DMS153 treated with DMSO at 0.1 percent for 48 hours (cell line): ENCODE measurements at regions not wholly inside any gene's neighbourhood (a gene's known extent, or its start where the extent isn't known, plus 50 kb on each side); places are given as distances from the start of the nearest gene placed in this dataset.

ENCODE experiments used
- DNase-seq: peaks from one replicate; lab custom pipeline; 2025; ENCODE audit not compliant: unreplicated experiment; lab: John Stamatoyannopoulos, UW

GRCh38 chr6:119902681-119903080 is 553.1 kb upstream of the MAN1A1 start:
- DNase-seq: no peak

GRCh38 chr6:119896806-119897205 is 547.2 kb upstream of the MAN1A1 start:
- DNase-seq: no peak

GRCh38 chr6:119895626-119896025 is 546.1 kb upstream of the MAN1A1 start:
- DNase-seq: no peak

- no peak for DNase-seq
Observed at GRCh38 chr6:119894811-119895210, 545.2 kb upstream of the MAN1A1 start.

- no peak for DNase-seq
Observed at GRCh38 chr6:119891644-119892043, 542.1 kb upstream of the MAN1A1 start.

- DNase-seq: no peak
Observed at GRCh38 chr6:119891206-119891605, 541.6 kb upstream of the MAN1A1 start.

GRCh38 chr6:119890470-119890869 is 540.9 kb upstream of the MAN1A1 start:
- no peak for DNase-seq

GRCh38 chr6:119887666-119888065 is 538.1 kb upstream of the MAN1A1 start:
- DNase-seq: no peak

GRCh38 chr6:119881416-119881815 is 531.9 kb upstream of the MAN1A1 start:
- DNase-seq: no peak

- DNase-seq: no peak
Observed at GRCh38 chr6:119880840-119881239, 531.3 kb upstream of the MAN1A1 start.

GRCh38 chr6:119879731-119880130 is 530.2 kb upstream of the MAN1A1 start:
- DNase-seq: no peak

- no peak for DNase-seq
Observed at GRCh38 chr6:119874381-119874780, 524.8 kb upstream of the MAN1A1 start.

GRCh38 chr6:119873107-119873506 is 523.5 kb upstream of the MAN1A1 start:
- DNase-seq: no peak

GRCh38 chr6:119871520-119871919 is 522.0 kb upstream of the MAN1A1 start:
- DNase-seq: no peak

GRCh38 chr6:119865466-119866350 is 516.1 kb upstream of the MAN1A1 start:
- no peak for DNase-seq

- DNase-seq: no peak
Observed at GRCh38 chr6:119862719-119863118, 513.2 kb upstream of the MAN1A1 start.

GRCh38 chr6:119858901-119859300 is 509.3 kb upstream of the MAN1A1 start:
- no peak for DNase-seq

- DNase-seq: no peak
Observed at GRCh38 chr6:119856136-119856535, 506.6 kb upstream of the MAN1A1 start.

GRCh38 chr6:119848696-119849095 is 499.1 kb upstream of the MAN1A1 start:
- no peak for DNase-seq

GRCh38 chr6:119845161-119845560 is 495.6 kb upstream of the MAN1A1 start:
- no peak for DNase-seq

GRCh38 chr6:119844387-119844786 is 494.8 kb upstream of the MAN1A1 start:
- DNase-seq: no peak

- DNase-seq: no peak
Observed at GRCh38 chr6:119842191-119842590, 492.6 kb upstream of the MAN1A1 start.

GRCh38 chr6:119838043-119838442 is 488.5 kb upstream of the MAN1A1 start:
- no peak for DNase-seq
